Fibroblast of lung (primary cell): ENCODE measurements at regions not wholly inside any gene's neighbourhood (a gene's known extent, or its start where the extent isn't known, plus 50 kb on each side); places are given as distances from the start of the nearest gene placed in this dataset.

Experiments
- DNase-seq, 2 donors: peaks; one replicate each; pipeline versions ENCODE4 v3.0.0 to v3.0.0-alpha.2; 2010; ENCODE audit warnings: low read depth in 2 of 2
- H2AFZ ChIP-seq: 2 replicates; pipeline ENCODE4 v1.5.1; 2012; ENCODE audit warnings: low read length, control low read depth, inconsistent platforms
- H3K27ac ChIP-seq: 2 replicates; pipeline ENCODE4 v1.5.1; 2011; ENCODE audit warnings: low read length, control low read depth; ENCODE audit not compliant: insufficient read depth
- H3K27me3 ChIP-seq: 2 replicates; pipeline ENCODE4 v1.5.1; 2011; ENCODE audit warnings: mild to moderate bottlenecking, low read length; ENCODE audit not compliant: control insufficient read depth, insufficient read depth
- H3K36me3 ChIP-seq: 2 replicates; pipeline ENCODE4 v1.5.1; 2011; ENCODE audit warnings: low read length; ENCODE audit not compliant: control insufficient read depth, insufficient read depth
- H3K4me1 ChIP-seq: 2 replicates; pipeline ENCODE4 v1.5.1; 2011; ENCODE audit warnings: low read length; ENCODE audit not compliant: control insufficient read depth, insufficient read depth; ENCODE audit errors: extremely low read depth
- H3K4me2 ChIP-seq: 2 replicates; pipeline ENCODE4 v1.5.1; 2011; ENCODE audit warnings: low read length, control low read depth; ENCODE audit not compliant: insufficient read depth; ENCODE audit errors: extremely low read depth
- H3K4me3 ChIP-seq, 4 experiments: fragments of 200-600 bp in 1 of 4; sonication (generic) in 1 of 4; replicated peaks in 1 of 4; 2 replicates each; pipeline ENCODE4 v1.5.1; 2011 to 2016; ENCODE audit warnings: low read length in 4 of 4, low read depth in 3 of 4, mild to moderate bottlenecking in 3 of 4, control low read depth in 2 of 4, inconsistent platforms in 1 of 4, mixed read lengths in 1 of 4; ENCODE audit not compliant: insufficient read depth in 1 of 4; ENCODE audit errors: control extremely low read depth in 1 of 4
- H3K79me2 ChIP-seq: 2 replicates; pipeline ENCODE4 v1.5.1; 2012; ENCODE audit warnings: mild to moderate bottlenecking, low read length, inconsistent platforms; ENCODE audit not compliant: control insufficient read depth, insufficient read depth
- H3K9ac ChIP-seq: 2 replicates; pipeline ENCODE4 v1.5.1; 2011; ENCODE audit warnings: mild to moderate bottlenecking, low read length, control low read depth; ENCODE audit not compliant: insufficient read depth
- H3K9me3 ChIP-seq: 2 replicates; pipeline ENCODE4 v1.5.1; 2012; ENCODE audit warnings: low read depth, low read length; ENCODE audit not compliant: control insufficient read depth, insufficient read depth
- H4K20me1 ChIP-seq: 2 replicates; pipeline ENCODE4 v1.5.1; 2011; ENCODE audit warnings: low read length; ENCODE audit not compliant: control insufficient read depth, insufficient read depth; ENCODE audit errors: extremely low read depth
- EZH2 ChIP-seq: IDR thresholded peaks from 2 replicates; pipeline ENCODE4 v1.5.1; 2012; ENCODE audit warnings: low read length, control low read depth, mild to moderate bottlenecking; ENCODE audit errors: missing control alignments
- TF ChIP-seq, protein P1 (sequence below), 2 donors: IDR thresholded peaks in 1 of 2; conservative IDR thresholded peaks in 1 of 2; 1 replicate in 1 of 2; 2 replicates in 1 of 2; pipeline ENCODE4 v1.5.1; 2011 to 2012; ENCODE audit warnings: low read length in 2 of 2, control low read depth in 1 of 2, inconsistent platforms in 1 of 2, low read depth in 1 of 2, mild to moderate bottlenecking in 1 of 2

GRCh38 chr18:55041366-55041765 is 82.1 kb upstream of the CCDC68 start:
- Histone ChIP-seq H3K27me3 (no peaks in the 10 kb centered on the region), H3K9me3 (no peaks in the 10 kb centered on the region), H3K9ac (no peak overlapping the region), H3K27ac (no peak overlapping the region), H3K36me3 (no peaks in the 10 kb centered on the region), H3K79me2 (no peaks in the 10 kb centered on the region), H2AFZ (no peak overlapping the region), H4K20me1 (no peaks in the 10 kb centered on the region), H3K4me1 (no peaks in the 10 kb centered on the region), H3K4me3 (no peak overlapping the region), H3K4me2 (no peak overlapping the region)
- TF ChIP-seq, protein P1, sequence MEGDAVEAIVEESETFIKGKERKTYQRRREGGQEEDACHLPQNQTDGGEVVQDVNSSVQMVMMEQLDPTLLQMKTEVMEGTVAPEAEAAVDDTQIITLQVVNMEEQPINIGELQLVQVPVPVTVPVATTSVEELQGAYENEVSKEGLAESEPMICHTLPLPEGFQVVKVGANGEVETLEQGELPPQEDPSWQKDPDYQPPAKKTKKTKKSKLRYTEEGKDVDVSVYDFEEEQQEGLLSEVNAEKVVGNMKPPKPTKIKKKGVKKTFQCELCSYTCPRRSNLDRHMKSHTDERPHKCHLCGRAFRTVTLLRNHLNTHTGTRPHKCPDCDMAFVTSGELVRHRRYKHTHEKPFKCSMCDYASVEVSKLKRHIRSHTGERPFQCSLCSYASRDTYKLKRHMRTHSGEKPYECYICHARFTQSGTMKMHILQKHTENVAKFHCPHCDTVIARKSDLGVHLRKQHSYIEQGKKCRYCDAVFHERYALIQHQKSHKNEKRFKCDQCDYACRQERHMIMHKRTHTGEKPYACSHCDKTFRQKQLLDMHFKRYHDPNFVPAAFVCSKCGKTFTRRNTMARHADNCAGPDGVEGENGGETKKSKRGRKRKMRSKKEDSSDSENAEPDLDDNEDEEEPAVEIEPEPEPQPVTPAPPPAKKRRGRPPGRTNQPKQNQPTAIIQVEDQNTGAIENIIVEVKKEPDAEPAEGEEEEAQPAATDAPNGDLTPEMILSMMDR (conservative IDR thresholded peaks at IDR 0.05 in 1 of 2, IDR thresholded peaks at IDR 0.05 in 1 of 2; ENCODE audit: low read depth in 1 of 2, low read length in 2 of 2), result no peak
- no peak for TF ChIP-seq EZH2
- no peak for DNase-seq

- Histone ChIP-seq H3K9ac (no peak overlapping the region), H3K27ac (no peak overlapping the region), H3K36me3 (no peaks in the 10 kb centered on the region), H3K79me2 (no peaks in the 10 kb centered on the region), H3K4me2 (no peak overlapping the region), H3K4me1 (no peaks in the 10 kb centered on the region), H2AFZ (no peak overlapping the region), H3K4me3 (no peak overlapping the region), H3K27me3 (no peaks in the 10 kb centered on the region), H4K20me1 (no peaks in the 10 kb centered on the region), H3K9me3 (no peaks in the 10 kb centered on the region)
- peak; percentile 30 to 42 for DNase-seq
- TF ChIP-seq EZH2, result no peak
- TF ChIP-seq, protein P1 (conservative IDR thresholded peaks at IDR 0.05 in 1 of 2, IDR thresholded peaks at IDR 0.05 in 1 of 2; ENCODE audit: low read depth in 1 of 2, low read length in 2 of 2), result no peak
Observed at GRCh38 chr18:55038162-55038561, 78.9 kb upstream of the CCDC68 start.

DNA sequence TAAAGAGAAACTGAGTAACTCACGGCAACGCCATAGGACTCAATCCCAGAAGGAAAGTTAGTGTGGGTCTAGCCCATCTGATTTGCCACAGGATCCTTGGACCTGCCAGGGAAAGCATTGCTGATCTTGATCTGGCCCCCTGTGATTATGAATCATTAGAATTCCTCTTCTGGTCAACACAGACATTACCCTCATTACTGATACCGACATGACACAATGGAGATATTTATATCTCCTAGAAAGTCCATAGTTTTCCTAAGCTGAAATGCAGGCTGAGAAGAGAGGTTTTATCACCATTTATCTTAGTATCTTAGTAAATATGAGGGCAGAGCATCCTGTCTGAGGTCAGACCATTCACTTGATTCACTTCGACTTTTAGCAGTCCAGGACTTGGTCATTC is 75.5 kb upstream of the CCDC68 start:
- Histone ChIP-seq H3K9ac (no peak overlapping the region), H4K20me1 (no peaks in the 10 kb centered on the region), H3K4me2 (no peak overlapping the region), H3K27me3 (no peaks in the 10 kb centered on the region), H3K79me2 (no peaks in the 10 kb centered on the region), H3K36me3 (no peaks in the 10 kb centered on the region), H2AFZ (no peak overlapping the region), H3K4me3 (no peak overlapping the region), H3K27ac (no peak overlapping the region), H3K4me1 (no peaks in the 10 kb centered on the region), H3K9me3 (no peaks in the 10 kb centered on the region)
- TF ChIP-seq, protein P1 (conservative IDR thresholded peaks at IDR 0.05 in 1 of 2, IDR thresholded peaks at IDR 0.05 in 1 of 2; ENCODE audit: low read depth in 1 of 2, low read length in 2 of 2), result no peak
- no peak for TF ChIP-seq EZH2
- peak in 1 of 2 donors; percentile 68 for DNase-seq
